HG02571 (cell line): ENCODE measurements at regions not wholly inside any gene's neighbourhood (a gene's known extent, or its start where the extent isn't known, plus 50 kb on each side); places are given as distances from the start of the nearest gene placed in this dataset.

Experiments used
- ATAC-seq: cut with Tn5 transposase; IDR thresholded peaks from one replicate; pipeline ENCODE4 v1.9.1; 2021; ENCODE audit warnings: mild to moderate bottlenecking, moderate library complexity; ENCODE audit not compliant: unreplicated experiment

- ATAC-seq, result no peak
These were observed 169.7 kb upstream of the TPK1 start for GRCh38 chr7:145005601-145006000.

GRCh38 chr7:144997512-144997911 lies 161.7 kb upstream of the TPK1 start:
- ATAC-seq, result no peak

GRCh38 chr7:144995495-144995894 lies 159.6 kb upstream of the TPK1 start:
- no peak for ATAC-seq

- no peak for ATAC-seq
These were observed 155.2 kb upstream of the TPK1 start for GRCh38 chr7:144991041-144991440.

- ATAC-seq, result no peak
These were observed 151.8 kb upstream of the TPK1 start for GRCh38 chr7:144987686-144988085.

GRCh38 chr7:144982133-144982532 lies 146.3 kb upstream of the TPK1 start:
- no peak for ATAC-seq

GRCh38 chr7:144975882-144976281 lies 140.0 kb upstream of the TPK1 start:
- no peak for ATAC-seq

- no peak for ATAC-seq
These were observed 133.9 kb upstream of the TPK1 start for GRCh38 chr7:144969787-144970186.

GRCh38 chr7:144960763-144961162 lies 124.9 kb upstream of the TPK1 start:
- ATAC-seq, result no peak

GRCh38 chr7:144957998-144958397 lies 122.1 kb upstream of the TPK1 start:
- no peak for ATAC-seq

- ATAC-seq, result no peak
These were observed 119.6 kb upstream of the TPK1 start for GRCh38 chr7:144955422-144955821.

GRCh38 chr7:144941127-144941526 lies 105.3 kb upstream of the TPK1 start:
- no peak for ATAC-seq

GRCh38 chr7:144937199-144937598 lies 101.3 kb upstream of the TPK1 start:
- ATAC-seq, result no peak

GRCh38 chr7:144936314-144936713 lies 100.5 kb upstream of the TPK1 start:
- ATAC-seq, result no peak

GRCh38 chr7:144910411-144910810 lies 74.6 kb upstream of the TPK1 start:
- no peak for ATAC-seq

- no peak for ATAC-seq
These were observed 73.2 kb upstream of the TPK1 start for GRCh38 chr7:144908943-144909556.

- ATAC-seq, result no peak
These were observed 72.5 kb upstream of the TPK1 start for GRCh38 chr7:144908324-144908723.

- peak; percentile 56 for ATAC-seq
These were observed 71.7 kb upstream of the TPK1 start for GRCh38 chr7:144907577-144907976.

GRCh38 chr7:144903201-144903600 lies 67.3 kb upstream of the TPK1 start:
- ATAC-seq, result no peak

- no peak for ATAC-seq
These were observed 56.9 kb upstream of the TPK1 start for GRCh38 chr7:144892761-144893160.
